ENCODE measurements at regions not wholly inside any gene's neighbourhood (a gene's known extent, or its start where the extent isn't known, plus 50 kb on each side); places are given as distances from the start of the nearest gene placed in this dataset.

GRCh38 chr10:20713420-20713819 is 183.7 kb downstream of the NEBL start:
- TF ChIP-seq ZNF597 (CRISPR knock-in tag; IDR thresholded peaks at IDR 0.05) (no peak), HDAC6 (IDR thresholded peaks at IDR 0.05; ENCODE audit: low read depth, low read length) (no peak)
- TF ChIP-seq, protein P1, sequence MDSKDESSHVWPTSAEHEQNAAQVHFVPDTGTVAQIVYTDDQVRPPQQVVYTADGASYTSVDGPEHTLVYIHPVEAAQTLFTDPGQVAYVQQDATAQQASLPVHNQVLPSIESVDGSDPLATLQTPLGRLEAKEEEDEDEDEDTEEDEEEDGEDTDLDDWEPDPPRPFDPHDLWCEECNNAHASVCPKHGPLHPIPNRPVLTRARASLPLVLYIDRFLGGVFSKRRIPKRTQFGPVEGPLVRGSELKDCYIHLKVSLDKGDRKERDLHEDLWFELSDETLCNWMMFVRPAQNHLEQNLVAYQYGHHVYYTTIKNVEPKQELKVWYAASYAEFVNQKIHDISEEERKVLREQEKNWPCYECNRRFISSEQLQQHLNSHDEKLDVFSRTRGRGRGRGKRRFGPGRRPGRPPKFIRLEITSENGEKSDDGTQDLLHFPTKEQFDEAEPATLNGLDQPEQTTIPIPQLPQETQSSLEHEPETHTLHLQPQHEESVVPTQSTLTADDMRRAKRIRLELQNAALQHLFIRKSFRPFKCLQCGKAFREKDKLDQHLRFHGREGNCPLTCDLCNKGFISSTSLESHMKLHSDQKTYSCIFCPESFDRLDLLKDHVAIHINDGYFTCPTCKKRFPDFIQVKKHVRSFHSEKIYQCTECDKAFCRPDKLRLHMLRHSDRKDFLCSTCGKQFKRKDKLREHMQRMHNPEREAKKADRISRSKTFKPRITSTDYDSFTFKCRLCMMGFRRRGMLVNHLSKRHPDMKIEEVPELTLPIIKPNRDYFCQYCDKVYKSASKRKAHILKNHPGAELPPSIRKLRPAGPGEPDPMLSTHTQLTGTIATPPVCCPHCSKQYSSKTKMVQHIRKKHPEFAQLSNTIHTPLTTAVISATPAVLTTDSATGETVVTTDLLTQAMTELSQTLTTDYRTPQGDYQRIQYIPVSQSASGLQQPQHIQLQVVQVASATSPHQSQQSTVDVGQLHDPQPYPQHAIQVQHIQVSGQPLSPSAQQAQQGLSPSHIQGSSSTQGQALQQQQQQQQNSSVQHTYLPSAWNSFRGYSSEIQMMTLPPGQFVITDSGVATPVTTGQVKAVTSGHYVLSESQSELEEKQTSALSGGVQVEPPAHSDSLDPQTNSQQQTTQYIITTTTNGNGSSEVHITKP (CRISPR knock-in tag; IDR thresholded peaks at IDR 0.05; ENCODE audit: low read depth), result no peak

All from HepG2 (cell line).